SK-N-SH (cell line): ENCODE measurements at regions not wholly inside any gene's neighbourhood (a gene's known extent, or its start where the extent isn't known, plus 50 kb on each side); places are given as distances from the start of the nearest gene placed in this dataset.

Experiments used
- CTCF ChIA-PET: fragments of 300-600, 350-600 bp; formaldehyde crosslinking; extraction: SDS; loops from one replicate; lab custom pipeline; 2021; lab: Yijun Ruan, JAX
- POLR2A ChIA-PET: fragments of 350-600 bp; sonication (Branson Sonifier 250); formaldehyde crosslinking; extraction: SDS; loops from one replicate; lab custom pipeline; 2020; ENCODE audit warnings: antibody characterized with exemption, inconsistent platforms; lab: Yijun Ruan, JAX
- DNase-seq: peaks from one replicate; pipeline ENCODE4 v3.0.0; 2012
- H2AFZ ChIP-seq: fragments of 200-600 bp; sonication (generic); 2 replicates; pipeline ENCODE4 v1.8.1; 2016; ENCODE audit warnings: antibody characterized with exemption, mild to moderate bottlenecking, low read depth
- H3F3A ChIP-seq: fragments of 200-600 bp; sonication (generic); replicated peaks from 2 replicates; pipeline ENCODE3; 2016; ENCODE audit warnings: antibody characterized with exemption, mild to moderate bottlenecking; ENCODE audit not compliant: insufficient read depth
- H3K27ac ChIP-seq, 2 experiments: fragments of 200-500 bp in 1 of 2; fragments of 200-600 bp in 1 of 2; sonication (Bioruptor generic) in 1 of 2; sonication (generic), shearing (Covaris generic) in 1 of 2; 2 replicates each; pipeline versions ENCODE4 v1.5.1 to v1.6.1; 2014 to 2016; ENCODE audit warnings: low read depth in 2 of 2, inconsistent platforms in 1 of 2, low read length in 1 of 2, mild to moderate bottlenecking in 1 of 2, mixed read lengths in 1 of 2
- H3K27me3 ChIP-seq: fragments of 200-600 bp; sonication (generic), shearing (Covaris generic); 2 replicates; pipeline ENCODE4 v1.6.1; 2016; ENCODE audit warnings: mixed run types; ENCODE audit not compliant: insufficient read depth
- H3K36me3 ChIP-seq, 2 experiments: fragments of 200-500 bp in 1 of 2; fragments of 200-600 bp in 1 of 2; sonication (Bioruptor generic) in 1 of 2; sonication (generic) in 1 of 2; replicated peaks in 1 of 2; 2 replicates each; pipeline versions ENCODE3 to v1.5.1; 2014 to 2016; ENCODE audit warnings: low read length in 1 of 2, mild to moderate bottlenecking in 1 of 2; ENCODE audit not compliant: insufficient read depth in 2 of 2, control insufficient read depth in 1 of 2
- H3K4me1 ChIP-seq, 2 experiments: fragments of 200-500 bp in 1 of 2; fragments of 200-600 bp in 1 of 2; sonication (Bioruptor generic) in 1 of 2; sonication (generic), shearing (Covaris generic) in 1 of 2; 2 replicates each; pipeline versions ENCODE4 v1.5.1 to v1.6.1; 2014 to 2016; ENCODE audit warnings: low read depth in 1 of 2, low read length in 1 of 2, mixed run types in 1 of 2; ENCODE audit not compliant: insufficient read depth in 2 of 2, control insufficient read depth in 1 of 2
- H3K4me2 ChIP-seq: fragments of 200-600 bp; sonication (generic), shearing (Covaris generic); 2 replicates; pipeline ENCODE4 v1.6.1; 2017; ENCODE audit warnings: mixed run types
- H3K4me3 ChIP-seq, 2 experiments: fragments of 200-500 bp in 1 of 2; fragments of 200-600 bp in 1 of 2; sonication (Bioruptor generic) in 1 of 2; sonication (generic), shearing (Covaris generic) in 1 of 2; 2 replicates each; pipeline versions ENCODE4 v1.5.1 to v1.8.1; 2014 to 2016; ENCODE audit warnings: low read depth in 2 of 2, inconsistent platforms in 1 of 2, low read length in 1 of 2, mild to moderate bottlenecking in 1 of 2, mixed read lengths in 1 of 2, moderate library complexity in 1 of 2
- H3K79me2 ChIP-seq: fragments of 200-600 bp; sonication (generic); 2 replicates; pipeline ENCODE4 v1.8.1; 2017; ENCODE audit warnings: mild to moderate bottlenecking; ENCODE audit not compliant: insufficient read depth
- H3K9ac ChIP-seq: fragments of 200-600 bp; sonication (generic); 2 replicates; pipeline ENCODE4 v1.6.1; 2017; ENCODE audit warnings: mixed run types
- H3K9me2 ChIP-seq: fragments of 200-600 bp; sonication (generic); 2 replicates; pipeline ENCODE4 v1.6.1; 2017; ENCODE audit warnings: mixed run types
- H3K9me3 ChIP-seq: fragments of 200-600 bp; sonication (generic); 2 replicates; pipeline ENCODE4 v1.6.1; 2017; ENCODE audit warnings: mixed run types, mild to moderate bottlenecking, moderate library complexity
- H4K20me1 ChIP-seq: fragments of 200-600 bp; sonication (generic); 2 replicates; pipeline ENCODE4 v1.6.1; 2017; ENCODE audit warnings: mild to moderate bottlenecking, mixed run types; ENCODE audit not compliant: insufficient read depth
- CHD2 ChIP-seq: fragments of 150-350 bp; IDR thresholded peaks from 2 replicates; pipeline ENCODE4 v1.6.1; 2018; ENCODE audit warnings: low read length; ENCODE audit not compliant: partially characterized antibody
- CTCF ChIP-seq: fragments of 200-600 bp; sonication (generic); IDR thresholded peaks from 2 replicates; pipeline ENCODE4 v1.6.1; 2017; ENCODE audit warnings: antibody characterized with exemption, mild to moderate bottlenecking, moderate library complexity
- EP300 ChIP-seq, 2 experiments: IDR thresholded peaks; 2 replicates each; pipeline versions ENCODE4 v1.4.0 to v1.6.1; 2012; ENCODE audit warnings: borderline replicate concordance in 1 of 2, low read depth in 1 of 2, low read length in 1 of 2
- FOXM1 ChIP-seq: IDR thresholded peaks from 2 replicates; pipeline ENCODE4 v1.4.0; 2012; ENCODE audit warnings: low read depth, mild to moderate bottlenecking
- IRF3 ChIP-seq: fragments of 150-350 bp; IDR thresholded peaks from 2 replicates; pipeline ENCODE4 v1.6.1; 2016; ENCODE audit warnings: mild to moderate bottlenecking, low read depth, low read length
- JUND ChIP-seq: IDR thresholded peaks from 2 replicates; pipeline ENCODE4 v1.4.0; 2012
- MEF2A ChIP-seq: IDR thresholded peaks from 2 replicates; pipeline ENCODE4 v1.4.0; 2012; ENCODE audit warnings: low read depth, borderline replicate concordance
- MXI1 ChIP-seq: IDR thresholded peaks from 2 replicates; pipeline ENCODE4 v1.6.1; 2012; ENCODE audit warnings: mild to moderate bottlenecking, low read depth, low read length, improper control_type of control experiment
- NFIC ChIP-seq: IDR thresholded peaks from 2 replicates; pipeline ENCODE4 v1.4.0; 2012; ENCODE audit warnings: borderline replicate concordance
- POLR2AphosphoS5 ChIP-seq: IDR thresholded peaks from 2 replicates; pipeline ENCODE4 v1.6.1; 2012; ENCODE audit warnings: low read depth, low read length
- RAD21 ChIP-seq: IDR thresholded peaks from 2 replicates; pipeline ENCODE4 v1.6.1; 2012; ENCODE audit warnings: mild to moderate bottlenecking, low read length
- RCOR1 ChIP-seq: fragments of 150-350 bp; IDR thresholded peaks from 2 replicates; pipeline ENCODE4 v1.6.1; 2017; ENCODE audit warnings: antibody characterized with exemption, low read length
- REST ChIP-seq: IDR thresholded peaks from 2 replicates; pipeline ENCODE4 v1.6.1; 2012; ENCODE audit warnings: mild to moderate bottlenecking, low read depth, low read length, moderate library complexity
- RFX5 ChIP-seq: IDR thresholded peaks from 2 replicates; pipeline ENCODE4 v1.6.1; 2012; ENCODE audit warnings: mild to moderate bottlenecking, improper control_type of control experiment, low read length
- YY1 ChIP-seq: IDR thresholded peaks from 2 replicates; pipeline ENCODE4 v1.4.0; 2012; ENCODE audit warnings: low read depth, mild to moderate bottlenecking

- H3K79me2 ChIP-seq, result no peaks in the 10 kb centered on the region
- ChIA-PET POLR2A (no interaction called here), CTCF (no interaction called here)
- no peak overlapping the region for H3K27ac ChIP-seq
- no peak overlapping the region for H3K9ac ChIP-seq
- no peaks in the 10 kb centered on the region for H3K4me1 ChIP-seq
- no peak overlapping the region for H3K4me2 ChIP-seq
- H3F3A ChIP-seq, result no peaks in the 10 kb centered on the region
- no peaks in the 10 kb centered on the region for H3K27me3 ChIP-seq
- no peaks in the 10 kb centered on the region for H3K9me2 ChIP-seq
- no peak overlapping the region for H3K4me3 ChIP-seq
- H2AFZ ChIP-seq, result no peak overlapping the region
- DNase-seq, result no peak
- no peak for TF ChIP-seq MEF2A
- TF ChIP-seq FOXM1, result no peak
- TF ChIP-seq JUND, result no peak
- TF ChIP-seq EP300 (IDR thresholded peaks at IDR 0.05; ENCODE audit: borderline replicate concordance in 1 of 2, low read depth in 1 of 2, low read length in 1 of 2), result no peak
- TF ChIP-seq CTCF, result no peak
- no peak for TF ChIP-seq POLR2AphosphoS5
- no peak for TF ChIP-seq RAD21
- TF ChIP-seq IRF3, result no peak
- TF ChIP-seq RFX5, result no peak
- TF ChIP-seq RCOR1, result no peak
- TF ChIP-seq REST, result no peak
- no peak for TF ChIP-seq NFIC
- TF ChIP-seq YY1, result no peak
- TF ChIP-seq MXI1, result no peak
- no peak for TF ChIP-seq CHD2
- no peaks in the 10 kb centered on the region for H4K20me1 ChIP-seq
- no peaks in the 10 kb centered on the region for H3K36me3 ChIP-seq
- H3K9me3 ChIP-seq, result 0 out of 2 replicates have a peak, but pooled peaks cover 6% of the 10 kb centered on the region
Observed at GRCh38 chr10:61084493-61084892, 140.5 kb upstream of the RHOBTB1 start.
